MCF 10A (cell line): ENCODE measurements at regions not wholly inside any gene's neighbourhood (a gene's known extent, or its start where the extent isn't known, plus 50 kb on each side); places are given as distances from the start of the nearest gene placed in this dataset.

ENCODE experiments used
- BruUV-seq: library from RNA; stranded (reverse); fragments of 400-500 nt; replicated peaks from 2 replicates; lab custom pipeline; 2021; lab: Mats Ljungman, UMichigan
- CTCF ChIA-PET: fragments of 300-600 bp; sonication (Branson Sonifier 250); formaldehyde crosslinking; extraction: SDS; loops from one replicate; lab custom pipeline; 2021; ENCODE audit warnings: antibody characterized with exemption, inconsistent platforms; lab: Yijun Ruan, JAX
- POLR2A ChIA-PET: fragments of 300-600, 350-650 bp; sonication (Branson Sonifier 250); formaldehyde crosslinking; extraction: SDS; loops from one replicate; lab custom pipeline; 2020; ENCODE audit warnings: antibody characterized with exemption, inconsistent platforms; lab: Yijun Ruan, JAX
- DNase-seq: peaks from one replicate; pipeline ENCODE4 v3.0.0-alpha.2; 2018; ENCODE audit not compliant: unreplicated experiment
- H3K27ac Mint-ChIP-seq: one replicate; pipeline ENCODE4 v1.8.0; 2022; ENCODE audit warnings: mild to moderate bottlenecking, low read depth, mixed read lengths; ENCODE audit not compliant: unreplicated experiment
- H3K27me3 Mint-ChIP-seq: one replicate; pipeline ENCODE4 v1.8.0; 2022; ENCODE audit warnings: mixed read lengths; ENCODE audit not compliant: insufficient read depth, unreplicated experiment
- H3K36me3 Mint-ChIP-seq: one replicate; pipeline ENCODE4 v1.8.0; 2022; ENCODE audit warnings: mild to moderate bottlenecking, moderate library complexity, mixed read lengths; ENCODE audit not compliant: insufficient read depth, unreplicated experiment
- H3K4me1 Mint-ChIP-seq: one replicate; pipeline ENCODE4 v1.8.0; 2022; ENCODE audit warnings: mixed read lengths; ENCODE audit not compliant: insufficient read depth, unreplicated experiment
- H3K4me3 Mint-ChIP-seq: one replicate; pipeline ENCODE4 v1.8.0; 2022; ENCODE audit warnings: mild to moderate bottlenecking, moderate library complexity, mixed read lengths; ENCODE audit not compliant: unreplicated experiment
- H3K9me3 Mint-ChIP-seq: one replicate; pipeline ENCODE4 v1.8.0; 2022; ENCODE audit warnings: mixed read lengths; ENCODE audit not compliant: unreplicated experiment
- CTCF ChIP-seq: fragments of 200-600 bp; IDR thresholded peaks from one replicate; pipeline ENCODE4 v1.8.0; 2022; ENCODE audit warnings: antibody characterized with exemption, mild to moderate bottlenecking; ENCODE audit not compliant: unreplicated experiment
- intact Hi-C: fragments of 100-400 bp; cut with micrococcal nuclease; formaldehyde crosslinking; loops from 2 replicates; pipeline ENCODE4 v1.14.1; 2022

- Mint-ChIP-seq H3K36me3 (no peaks in the 10 kb centered on the region), H3K27me3 (no peaks in the 10 kb centered on the region), H3K4me1 (no peaks in the 10 kb centered on the region), H3K9me3 (no peaks in the 10 kb centered on the region), H3K4me3 (no peak overlapping the region), H3K27ac (no peak overlapping the region)
- BruUV-seq: no TSS peak
- intact Hi-C loops: no loop called here
- POLR2A ChIA-PET: no interaction called here
- no peak for TF ChIP-seq CTCF
- no peak for DNase-seq
- CTCF ChIA-PET: no interaction called here
Measured at GRCh38 chr2:209062210-209062609, 361.6 kb upstream of the MAP2 start.

GRCh38 chr2:209070262-209070661 lies 353.6 kb upstream of the MAP2 start:
- Mint-ChIP-seq H3K27ac (no peak overlapping the region), H3K36me3 (peaks cover 6% of the 10 kb centered on the region), H3K9me3 (no peaks in the 10 kb centered on the region), H3K4me1 (no peaks in the 10 kb centered on the region), H3K4me3 (no peak overlapping the region), H3K27me3 (no peaks in the 10 kb centered on the region)
- ChIA-PET POLR2A (no interaction called here), CTCF (no interaction called here)
- intact Hi-C loops: no loop called here
- no TSS peak for BruUV-seq
- DNase-seq: no peak
- TF ChIP-seq CTCF: no peak

- Mint-ChIP-seq H3K27ac (no peak overlapping the region), H3K27me3 (no peaks in the 10 kb centered on the region), H3K4me3 (no peak overlapping the region), H3K36me3 (peaks cover 2% of the 10 kb centered on the region), H3K4me1 (no peaks in the 10 kb centered on the region), H3K9me3 (peaks cover 15% of the 10 kb centered on the region)
- ChIA-PET CTCF (interaction anchor here (0.6 kb wide), 2 partner anchors 611 to 1269 kb away, joined by 3 read pairs; no protein-coding TSS in a partner anchor), POLR2A (no interaction called here)
- intact Hi-C loops: no loop called here
- no peak for DNase-seq
- TF ChIP-seq CTCF: no peak
- BruUV-seq: no TSS peak
Measured at GRCh38 chr2:209073151-209073550, 350.7 kb upstream of the MAP2 start.

GRCh38 chr2:209074711-209075110 lies 349.1 kb upstream of the MAP2 start:
- no peaks in the 10 kb centered on the region for H3K27me3 Mint-ChIP-seq
- peaks cover 15% of the 10 kb centered on the region for H3K9me3 Mint-ChIP-seq
- DNase-seq: no peak
- no peaks in the 10 kb centered on the region for H3K4me1 Mint-ChIP-seq
- POLR2A ChIA-PET: interaction anchor here (1.2 kb wide), 1 partner anchor 12 kb away, joined by 3 read pairs; no protein-coding TSS in a partner anchor
- H3K36me3 Mint-ChIP-seq: no peaks in the 10 kb centered on the region
- intact Hi-C loops: no loop called here
- no peak for TF ChIP-seq CTCF
- CTCF ChIA-PET: no interaction called here
- H3K27ac Mint-ChIP-seq: no peak overlapping the region
- BruUV-seq: no TSS peak
- no peak overlapping the region for H3K4me3 Mint-ChIP-seq
